DND-41 (cell line): ENCODE measurements at regions not wholly inside any gene's neighbourhood (a gene's known extent, or its start where the extent isn't known, plus 50 kb on each side); places are given as distances from the start of the nearest gene placed in this dataset.

Source experiments
- EZH2 ChIP-seq: IDR thresholded peaks from 3 replicates; pipeline ENCODE4 v1.6.1; 2012; ENCODE audit warnings: borderline replicate concordance, low read depth, mild to moderate bottlenecking, moderate library complexity, low read length, inconsistent platforms; ENCODE audit not compliant: severe bottlenecking
- TF ChIP-seq, protein P1 (sequence below): IDR thresholded peaks from 2 replicates; pipeline ENCODE4 v1.5.1; 2012; ENCODE audit warnings: borderline replicate concordance, low read length, moderate library complexity, mild to moderate bottlenecking; ENCODE audit not compliant: poor library complexity, severe bottlenecking; ENCODE audit errors: extremely low read depth

GRCh38 chr13:32893176-32893575 is 123.0 kb upstream of the KL start:
- TF ChIP-seq, protein P1, sequence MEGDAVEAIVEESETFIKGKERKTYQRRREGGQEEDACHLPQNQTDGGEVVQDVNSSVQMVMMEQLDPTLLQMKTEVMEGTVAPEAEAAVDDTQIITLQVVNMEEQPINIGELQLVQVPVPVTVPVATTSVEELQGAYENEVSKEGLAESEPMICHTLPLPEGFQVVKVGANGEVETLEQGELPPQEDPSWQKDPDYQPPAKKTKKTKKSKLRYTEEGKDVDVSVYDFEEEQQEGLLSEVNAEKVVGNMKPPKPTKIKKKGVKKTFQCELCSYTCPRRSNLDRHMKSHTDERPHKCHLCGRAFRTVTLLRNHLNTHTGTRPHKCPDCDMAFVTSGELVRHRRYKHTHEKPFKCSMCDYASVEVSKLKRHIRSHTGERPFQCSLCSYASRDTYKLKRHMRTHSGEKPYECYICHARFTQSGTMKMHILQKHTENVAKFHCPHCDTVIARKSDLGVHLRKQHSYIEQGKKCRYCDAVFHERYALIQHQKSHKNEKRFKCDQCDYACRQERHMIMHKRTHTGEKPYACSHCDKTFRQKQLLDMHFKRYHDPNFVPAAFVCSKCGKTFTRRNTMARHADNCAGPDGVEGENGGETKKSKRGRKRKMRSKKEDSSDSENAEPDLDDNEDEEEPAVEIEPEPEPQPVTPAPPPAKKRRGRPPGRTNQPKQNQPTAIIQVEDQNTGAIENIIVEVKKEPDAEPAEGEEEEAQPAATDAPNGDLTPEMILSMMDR = no peak
- TF ChIP-seq EZH2 = no peak
